SK-N-SH treated with all-trans-retinoic acid at 6 μM for 48 hours (cell line): ENCODE measurements at regions not wholly inside any gene's neighbourhood (a gene's known extent, or its start where the extent isn't known, plus 50 kb on each side); places are given as distances from the start of the nearest gene placed in this dataset.

Experiments used
- ATAC-seq: fragments of 200-7000 bp; cut with Tn5 transposase; 3 replicates; pipeline ENCODE4 v1.9.1; 2020; ENCODE audit warnings: mild to moderate bottlenecking, moderate library complexity
- ARNTL ChIP-seq: fragments of 450-650 bp; formaldehyde crosslinking; IDR thresholded peaks from 2 replicates; pipeline ENCODE4 v1.5.0; 2020; ENCODE audit warnings: low read depth, mild to moderate bottlenecking, moderate library complexity, borderline replicate concordance
- BACH2 ChIP-seq: fragments of 250-450 bp; sonication (Bioruptor Pico); IDR thresholded peaks from 2 replicates; pipeline ENCODE4 v1.9.0; 2021; ENCODE audit warnings: mild to moderate bottlenecking, borderline replicate concordance
- CSDC2 ChIP-seq: fragments of 250-450 bp; sonication (Bioruptor Pico); IDR thresholded peaks from 2 replicates; pipeline ENCODE4 v1.5.0; 2020; ENCODE audit warnings: mild to moderate bottlenecking, moderate library complexity
- ESRRG ChIP-seq: fragments of 250-450 bp; sonication (Bioruptor Pico); IDR thresholded peaks from 2 replicates; pipeline ENCODE4 v1.6.1; 2021; ENCODE audit warnings: mild to moderate bottlenecking
- ISL1 ChIP-seq: fragments of 250-450 bp; sonication (Bioruptor Pico); IDR thresholded peaks from 2 replicates; pipeline ENCODE4 v2.1.2; 2022; ENCODE audit warnings: mild to moderate bottlenecking, moderate library complexity
- OSR1 ChIP-seq: fragments of 250-450 bp; sonication (Bioruptor Pico); IDR thresholded peaks from 2 replicates; pipeline ENCODE4 v1.8.0; 2022; ENCODE audit warnings: moderate library complexity, mild to moderate bottlenecking, inconsistent platforms
- PPARA ChIP-seq: fragments of 250-450 bp; sonication (Bioruptor Pico); IDR thresholded peaks from 2 replicates; pipeline ENCODE4 v1.5.0; 2020; ENCODE audit warnings: mild to moderate bottlenecking, borderline replicate concordance
- RARB ChIP-seq: fragments of 250-450 bp; sonication (Bioruptor Pico); IDR thresholded peaks from 2 replicates; pipeline ENCODE4 v1.8.0; 2021; ENCODE audit warnings: mild to moderate bottlenecking, moderate library complexity
- SNAI2 ChIP-seq: fragments of 250-450 bp; sonication (Bioruptor Pico); IDR thresholded peaks from 2 replicates; pipeline ENCODE4 v1.5.0; 2020; ENCODE audit warnings: mild to moderate bottlenecking, moderate library complexity
- TOX ChIP-seq: fragments of 250-450 bp; sonication (Bioruptor Pico); IDR thresholded peaks from 2 replicates; pipeline ENCODE4 v1.8.0; 2021; ENCODE audit warnings: mild to moderate bottlenecking, moderate library complexity, borderline replicate concordance
- ZC3H10 ChIP-seq: fragments of 250-450 bp; sonication (Bioruptor Pico); IDR thresholded peaks from 2 replicates; pipeline ENCODE4 v1.5.1; 2021; ENCODE audit warnings: mild to moderate bottlenecking, moderate library complexity
- ZFP3 ChIP-seq: fragments of 250-450 bp; sonication (Bioruptor Pico); IDR thresholded peaks from 2 replicates; pipeline ENCODE4 v1.5.0; 2020; ENCODE audit warnings: mild to moderate bottlenecking, moderate library complexity
- ZFP30 ChIP-seq: fragments of 450-650 bp; formaldehyde crosslinking; IDR thresholded peaks from 2 replicates; pipeline ENCODE4 v1.5.0; 2022; ENCODE audit warnings: mild to moderate bottlenecking, moderate library complexity
- ZNF565 ChIP-seq: fragments of 450-650 bp; formaldehyde crosslinking; conservative IDR thresholded peaks from 2 replicates; pipeline ENCODE4 v1.5.0; 2020; ENCODE audit warnings: low read depth, mild to moderate bottlenecking, moderate library complexity
- ZNF70 ChIP-seq: fragments of 450-650 bp; formaldehyde crosslinking; IDR thresholded peaks from 2 replicates; pipeline ENCODE4 v1.5.0; 2020; ENCODE audit warnings: mild to moderate bottlenecking, moderate library complexity
- ZNF8 ChIP-seq: fragments of 450-650 bp; formaldehyde crosslinking; IDR thresholded peaks from 2 replicates; pipeline ENCODE4 v1.5.0; 2020; ENCODE audit warnings: mild to moderate bottlenecking, moderate library complexity
- TF ChIP-seq, protein P1 (sequence below): fragments of 250-450 bp; sonication (Bioruptor Pico); IDR thresholded peaks from 2 replicates; pipeline ENCODE4 v1.5.1; 2021; ENCODE audit warnings: mild to moderate bottlenecking, moderate library complexity
- TF ChIP-seq, protein P2 (sequence below): fragments of 250-450 bp; sonication (Bioruptor Pico); IDR thresholded peaks from 2 replicates; pipeline ENCODE4 v1.8.0; 2021; ENCODE audit warnings: low read depth, mild to moderate bottlenecking, moderate library complexity, borderline replicate concordance
- TF ChIP-seq, protein P3 (sequence below): fragments of 250-450 bp; sonication (Bioruptor Pico); IDR thresholded peaks from 2 replicates; pipeline ENCODE4 v1.5.0; 2020; ENCODE audit warnings: mild to moderate bottlenecking, moderate library complexity
- TF ChIP-seq, protein P4 (sequence below): fragments of 250-450 bp; sonication (Bioruptor Pico); IDR thresholded peaks from 2 replicates; pipeline ENCODE4 v1.8.0; 2020; ENCODE audit warnings: mild to moderate bottlenecking, moderate library complexity, borderline replicate concordance

DNA sequence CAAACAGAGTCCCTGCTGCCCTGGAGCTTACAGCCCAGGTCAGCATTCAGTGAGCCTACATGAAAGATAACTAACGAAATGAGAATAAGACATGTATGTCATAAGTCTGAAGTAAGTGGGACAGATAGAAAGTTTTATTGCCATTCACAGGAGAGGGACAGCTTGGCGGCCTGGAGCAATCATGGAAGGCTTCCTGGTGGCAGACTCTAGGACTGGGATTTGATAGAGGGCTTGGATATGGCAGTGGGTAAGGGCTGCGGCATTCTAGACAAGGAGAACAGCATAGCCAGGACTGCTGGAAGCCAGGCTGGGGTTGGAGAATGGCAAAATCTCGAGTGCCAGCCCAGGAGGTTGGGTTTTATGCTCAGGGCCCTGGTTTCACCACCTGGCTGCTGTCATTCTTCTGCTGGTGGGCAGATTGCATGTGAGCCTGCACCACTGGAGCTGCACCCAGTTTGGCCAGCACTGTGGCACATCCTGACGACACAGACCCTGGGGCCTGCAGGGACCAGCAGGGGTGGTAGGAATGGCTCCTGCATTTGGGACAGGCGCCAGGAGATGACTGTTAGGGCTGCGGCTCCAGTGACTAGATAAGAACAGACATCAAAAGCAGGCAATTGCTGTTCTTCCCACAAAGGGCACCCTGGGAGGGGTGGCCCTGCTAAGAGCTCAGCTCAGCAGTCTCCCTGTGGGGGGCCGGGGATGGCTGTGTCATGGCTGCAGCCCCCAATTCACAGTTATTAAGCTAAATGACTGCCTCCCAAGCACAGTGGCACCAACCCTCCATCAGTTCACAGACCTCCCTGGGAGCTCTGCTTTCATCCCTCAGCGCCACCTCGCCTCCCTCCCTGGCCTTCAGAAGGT is 161.1 kb downstream of the RPS24 start:
- no peak for TF ChIP-seq BACH2
- TF ChIP-seq, protein P1, sequence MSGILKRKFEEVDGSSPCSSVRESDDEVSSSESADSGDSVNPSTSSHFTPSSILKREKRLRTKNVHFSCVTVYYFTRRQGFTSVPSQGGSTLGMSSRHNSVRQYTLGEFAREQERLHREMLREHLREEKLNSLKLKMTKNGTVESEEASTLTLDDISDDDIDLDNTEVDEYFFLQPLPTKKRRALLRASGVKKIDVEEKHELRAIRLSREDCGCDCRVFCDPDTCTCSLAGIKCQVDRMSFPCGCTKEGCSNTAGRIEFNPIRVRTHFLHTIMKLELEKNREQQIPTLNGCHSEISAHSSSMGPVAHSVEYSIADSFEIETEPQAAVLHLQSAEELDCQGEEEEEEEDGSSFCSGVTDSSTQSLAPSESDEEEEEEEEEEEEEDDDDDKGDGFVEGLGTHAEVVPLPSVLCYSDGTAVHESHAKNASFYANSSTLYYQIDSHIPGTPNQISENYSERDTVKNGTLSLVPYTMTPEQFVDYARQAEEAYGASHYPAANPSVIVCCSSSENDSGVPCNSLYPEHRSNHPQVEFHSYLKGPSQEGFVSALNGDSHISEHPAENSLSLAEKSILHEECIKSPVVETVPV (CRISPR knock-in tag) = no peak
- TF ChIP-seq, protein P2, sequence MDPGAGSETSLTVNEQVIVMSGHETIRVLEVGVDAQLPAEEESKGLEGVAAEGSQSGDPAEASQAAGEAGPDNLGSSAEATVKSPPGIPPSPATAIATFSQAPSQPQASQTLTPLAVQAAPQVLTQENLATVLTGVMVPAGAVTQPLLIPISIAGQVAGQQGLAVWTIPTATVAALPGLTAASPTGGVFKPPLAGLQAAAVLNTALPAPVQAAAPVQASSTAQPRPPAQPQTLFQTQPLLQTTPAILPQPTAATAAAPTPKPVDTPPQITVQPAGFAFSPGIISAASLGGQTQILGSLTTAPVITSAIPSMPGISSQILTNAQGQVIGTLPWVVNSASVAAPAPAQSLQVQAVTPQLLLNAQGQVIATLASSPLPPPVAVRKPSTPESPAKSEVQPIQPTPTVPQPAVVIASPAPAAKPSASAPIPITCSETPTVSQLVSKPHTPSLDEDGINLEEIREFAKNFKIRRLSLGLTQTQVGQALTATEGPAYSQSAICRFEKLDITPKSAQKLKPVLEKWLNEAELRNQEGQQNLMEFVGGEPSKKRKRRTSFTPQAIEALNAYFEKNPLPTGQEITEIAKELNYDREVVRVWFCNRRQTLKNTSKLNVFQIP = no peak
- TF ChIP-seq ZFP3 = peak; percentile 81
- ATAC-seq = peak; percentile 66

DNA sequence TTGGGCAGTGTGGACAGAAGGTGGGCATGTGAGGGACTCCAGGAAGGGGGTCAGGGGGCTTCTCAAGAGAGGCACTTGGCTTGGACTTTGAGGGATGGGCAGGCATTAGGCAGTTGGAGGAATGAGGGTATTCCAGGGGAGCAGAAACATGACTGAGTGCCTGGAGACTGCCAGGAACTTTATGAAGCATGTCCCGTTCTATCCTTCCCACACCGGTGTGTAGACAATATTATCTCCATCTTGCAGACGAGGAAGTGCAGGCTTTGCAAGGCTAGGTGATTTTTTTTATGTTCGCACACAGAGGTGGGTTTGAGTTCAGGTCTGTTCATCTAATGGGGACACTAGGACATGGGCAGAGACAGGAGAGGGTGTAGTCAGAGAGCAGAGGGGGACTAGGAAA is 162.7 kb downstream of the RPS24 start:
- TF ChIP-seq ZFP30 (CRISPR knock-in tag) = no peak
- no peak for TF ChIP-seq PPARA
- TF ChIP-seq ESRRG (CRISPR knock-in tag) = no peak
- no peak for TF ChIP-seq ZNF70 (CRISPR knock-in tag)
- TF ChIP-seq OSR1 = no peak
- no peak for TF ChIP-seq ZNF8 (CRISPR knock-in tag)
- no peak for TF ChIP-seq TOX (CRISPR knock-in tag)
- TF ChIP-seq ARNTL (CRISPR knock-in tag) = no peak
- no peak for TF ChIP-seq CSDC2 (CRISPR knock-in tag)
- no peak for TF ChIP-seq ZC3H10 (CRISPR knock-in tag)
- TF ChIP-seq, protein P3, sequence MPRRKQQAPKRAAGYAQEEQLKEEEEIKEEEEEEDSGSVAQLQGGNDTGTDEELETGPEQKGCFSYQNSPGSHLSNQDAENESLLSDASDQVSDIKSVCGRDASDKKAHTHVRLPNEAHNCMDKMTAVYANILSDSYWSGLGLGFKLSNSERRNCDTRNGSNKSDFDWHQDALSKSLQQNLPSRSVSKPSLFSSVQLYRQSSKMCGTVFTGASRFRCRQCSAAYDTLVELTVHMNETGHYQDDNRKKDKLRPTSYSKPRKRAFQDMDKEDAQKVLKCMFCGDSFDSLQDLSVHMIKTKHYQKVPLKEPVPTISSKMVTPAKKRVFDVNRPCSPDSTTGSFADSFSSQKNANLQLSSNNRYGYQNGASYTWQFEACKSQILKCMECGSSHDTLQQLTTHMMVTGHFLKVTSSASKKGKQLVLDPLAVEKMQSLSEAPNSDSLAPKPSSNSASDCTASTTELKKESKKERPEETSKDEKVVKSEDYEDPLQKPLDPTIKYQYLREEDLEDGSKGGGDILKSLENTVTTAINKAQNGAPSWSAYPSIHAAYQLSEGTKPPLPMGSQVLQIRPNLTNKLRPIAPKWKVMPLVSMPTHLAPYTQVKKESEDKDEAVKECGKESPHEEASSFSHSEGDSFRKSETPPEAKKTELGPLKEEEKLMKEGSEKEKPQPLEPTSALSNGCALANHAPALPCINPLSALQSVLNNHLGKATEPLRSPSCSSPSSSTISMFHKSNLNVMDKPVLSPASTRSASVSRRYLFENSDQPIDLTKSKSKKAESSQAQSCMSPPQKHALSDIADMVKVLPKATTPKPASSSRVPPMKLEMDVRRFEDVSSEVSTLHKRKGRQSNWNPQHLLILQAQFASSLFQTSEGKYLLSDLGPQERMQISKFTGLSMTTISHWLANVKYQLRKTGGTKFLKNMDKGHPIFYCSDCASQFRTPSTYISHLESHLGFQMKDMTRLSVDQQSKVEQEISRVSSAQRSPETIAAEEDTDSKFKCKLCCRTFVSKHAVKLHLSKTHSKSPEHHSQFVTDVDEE (CRISPR knock-in tag) = no peak
- TF ChIP-seq ZFP3 = no peak
- no peak for TF ChIP-seq RARB (CRISPR knock-in tag)
- TF ChIP-seq ISL1 (CRISPR knock-in tag) = no peak
- TF ChIP-seq ZNF565 = no peak
- TF ChIP-seq BACH2 = no peak
- ATAC-seq = no peak

DNA sequence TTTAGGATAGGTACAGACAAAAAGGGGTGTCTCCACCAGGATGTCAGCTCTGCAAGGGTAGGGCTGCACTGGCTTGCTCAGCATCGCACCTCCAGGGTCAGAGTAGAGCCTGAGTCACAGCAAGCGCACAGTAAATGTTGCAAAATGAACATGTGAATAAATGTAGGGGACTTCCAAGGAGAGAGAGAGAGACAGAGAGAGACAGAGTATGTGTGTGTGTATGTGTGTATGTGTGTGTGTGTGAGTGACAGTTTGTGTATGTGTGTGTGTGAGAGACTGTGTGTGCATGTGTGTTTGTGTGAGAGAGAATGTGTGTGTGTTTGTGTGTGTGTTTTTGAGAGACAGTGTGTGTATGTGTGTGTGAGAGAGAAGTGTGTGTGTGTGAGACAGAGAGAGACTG is 163.3 kb downstream of the RPS24 start:
- TF ChIP-seq CSDC2 (CRISPR knock-in tag) (no peak), ZNF8 (CRISPR knock-in tag) (no peak), ZNF565 (no peak), RARB (CRISPR knock-in tag) (no peak), ZC3H10 (CRISPR knock-in tag) (no peak), BACH2 (no peak)
- TF ChIP-seq, protein P1 (CRISPR knock-in tag) = no peak
- ATAC-seq = no peak

DNA sequence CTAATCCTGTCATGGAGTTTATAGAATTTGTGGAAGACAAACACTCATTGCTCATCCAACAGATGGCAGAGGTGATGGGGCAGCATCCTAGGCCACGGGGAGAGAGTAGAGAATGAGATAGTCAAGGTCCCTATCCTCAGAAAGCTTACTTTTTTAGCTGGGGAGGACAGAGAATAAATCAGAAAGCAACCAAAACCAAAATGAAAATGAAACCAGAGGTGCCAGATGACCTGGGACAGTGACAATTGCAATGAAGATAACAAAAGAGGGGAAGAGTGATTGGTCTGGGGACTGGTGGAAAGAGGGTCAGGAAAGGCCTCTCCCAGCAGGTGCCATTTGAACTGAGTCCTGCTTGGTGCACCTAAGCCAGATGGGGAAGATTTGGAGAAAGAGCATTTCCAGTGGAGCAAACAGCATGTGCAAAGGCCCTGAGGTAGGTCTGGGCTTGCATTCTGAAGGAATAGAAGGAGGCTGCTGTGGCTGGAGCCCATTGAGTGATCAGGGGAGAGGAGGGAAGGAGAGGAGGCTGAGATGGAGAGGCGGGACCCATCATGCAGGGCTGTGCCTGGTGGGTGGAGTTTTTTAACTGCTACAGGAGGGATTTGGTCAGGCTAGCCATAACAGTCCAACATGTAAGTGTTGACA is 164.1 kb downstream of the RPS24 start:
- TF ChIP-seq SNAI2 (CRISPR knock-in tag) (no peak), OSR1 (no peak), BACH2 (no peak), ESRRG (CRISPR knock-in tag) (no peak), CSDC2 (CRISPR knock-in tag) (no peak), TOX (CRISPR knock-in tag) (no peak), PPARA (no peak), ZFP3 (no peak), RARB (CRISPR knock-in tag) (no peak), ZC3H10 (CRISPR knock-in tag) (no peak)
- TF ChIP-seq, protein P4, sequence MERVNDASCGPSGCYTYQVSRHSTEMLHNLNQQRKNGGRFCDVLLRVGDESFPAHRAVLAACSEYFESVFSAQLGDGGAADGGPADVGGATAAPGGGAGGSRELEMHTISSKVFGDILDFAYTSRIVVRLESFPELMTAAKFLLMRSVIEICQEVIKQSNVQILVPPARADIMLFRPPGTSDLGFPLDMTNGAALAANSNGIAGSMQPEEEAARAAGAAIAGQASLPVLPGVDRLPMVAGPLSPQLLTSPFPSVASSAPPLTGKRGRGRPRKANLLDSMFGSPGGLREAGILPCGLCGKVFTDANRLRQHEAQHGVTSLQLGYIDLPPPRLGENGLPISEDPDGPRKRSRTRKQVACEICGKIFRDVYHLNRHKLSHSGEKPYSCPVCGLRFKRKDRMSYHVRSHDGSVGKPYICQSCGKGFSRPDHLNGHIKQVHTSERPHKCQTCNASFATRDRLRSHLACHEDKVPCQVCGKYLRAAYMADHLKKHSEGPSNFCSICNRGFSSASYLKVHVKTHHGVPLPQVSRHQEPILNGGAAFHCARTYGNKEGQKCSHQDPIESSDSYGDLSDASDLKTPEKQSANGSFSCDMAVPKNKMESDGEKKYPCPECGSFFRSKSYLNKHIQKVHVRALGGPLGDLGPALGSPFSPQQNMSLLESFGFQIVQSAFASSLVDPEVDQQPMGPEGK (CRISPR knock-in tag) = no peak
- TF ChIP-seq, protein P2 = no peak
- TF ChIP-seq, all 23 proteins: peak for 0
- ATAC-seq = no peak
